NCI-H460 (cell line): ENCODE measurements at regions not wholly inside any gene's neighbourhood (a gene's known extent, or its start where the extent isn't known, plus 50 kb on each side); places are given as distances from the start of the nearest gene placed in this dataset.

Experiments used
- DNase-seq: peaks from one replicate; pipeline ENCODE4 v3.0.0-alpha.2; 2016; ENCODE audit warnings: low read depth; ENCODE audit errors: extremely low read depth

DNA sequence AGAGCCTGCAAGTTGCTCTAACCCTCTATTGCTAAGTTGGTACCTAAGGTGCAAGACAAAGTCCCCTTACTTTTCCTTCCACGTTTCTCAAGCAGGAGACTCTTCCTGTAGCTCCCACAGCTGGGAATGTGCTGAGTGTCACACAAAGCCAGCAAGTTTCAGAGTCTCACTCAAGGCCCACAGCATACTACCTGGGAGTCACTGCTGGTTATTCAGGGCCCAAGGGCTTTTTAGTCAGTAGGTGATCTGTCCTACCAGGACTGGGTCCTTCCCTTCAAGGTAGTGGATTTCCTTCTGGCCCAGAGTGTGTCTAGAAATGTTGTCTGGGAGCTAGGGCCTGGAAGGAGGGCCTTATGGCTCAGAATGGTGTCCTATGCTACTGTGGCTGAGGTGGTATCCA is 261.9 kb upstream of the CITED2 start:
- DNase-seq = no peak

DNA sequence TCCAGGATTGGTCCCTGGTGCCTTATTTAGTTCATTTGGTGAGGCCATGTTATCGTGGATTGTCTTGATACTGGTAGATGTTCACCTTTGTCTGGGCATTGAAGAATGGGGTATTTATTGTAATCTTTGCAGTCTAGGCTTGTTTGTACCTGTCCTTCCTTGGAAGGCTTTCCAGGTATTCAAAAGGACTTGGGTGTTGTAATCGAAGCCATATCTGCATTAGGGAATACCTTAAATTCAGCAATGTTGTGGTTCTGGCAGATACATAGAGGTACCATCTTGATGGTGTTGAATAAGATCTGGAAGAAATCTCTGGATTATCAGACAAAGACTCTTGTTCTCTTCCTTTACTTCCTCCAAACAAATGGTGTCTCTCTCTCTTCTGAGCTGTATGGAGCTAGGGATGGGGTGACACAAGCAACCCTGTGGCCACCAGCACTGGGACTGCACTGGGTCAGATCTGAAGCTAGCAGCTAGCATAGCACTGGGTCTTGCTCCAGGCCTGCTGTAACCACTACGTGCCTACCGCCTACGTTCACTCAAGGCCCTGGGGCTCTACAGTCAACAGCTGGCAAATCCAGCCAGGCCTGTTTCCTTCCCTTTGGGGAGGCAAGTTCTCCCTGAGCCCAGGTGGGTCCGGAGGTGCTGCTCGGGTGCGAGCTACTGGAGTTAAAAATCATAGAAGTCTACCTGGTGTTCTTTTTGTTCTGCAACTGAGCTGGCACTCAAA is 261.1 kb upstream of the CITED2 start:
- no peak for DNase-seq

DNA sequence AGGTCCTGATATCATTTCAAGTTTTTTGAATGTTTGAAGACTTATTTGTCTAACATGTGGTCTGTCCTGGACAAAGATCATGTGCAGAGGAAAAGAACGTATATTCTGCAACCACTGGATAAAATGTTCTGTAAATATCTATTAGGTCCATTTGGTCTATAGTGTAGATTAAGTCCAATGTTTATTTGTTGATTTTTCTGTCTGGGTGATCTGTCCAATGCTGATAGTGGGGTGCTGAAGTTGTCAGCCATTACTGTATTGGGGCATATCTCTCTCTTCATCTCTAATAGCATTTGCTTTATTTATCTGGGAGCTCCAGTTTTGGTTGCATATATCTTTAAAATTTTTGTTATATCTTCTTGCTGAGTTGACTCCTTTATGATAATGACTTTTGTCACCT is 258.4 kb upstream of the CITED2 start:
- no peak for DNase-seq

GRCh38 chr6:139628270-139628669 is 253.8 kb upstream of the CITED2 start:
- DNase-seq = no peak

DNA sequence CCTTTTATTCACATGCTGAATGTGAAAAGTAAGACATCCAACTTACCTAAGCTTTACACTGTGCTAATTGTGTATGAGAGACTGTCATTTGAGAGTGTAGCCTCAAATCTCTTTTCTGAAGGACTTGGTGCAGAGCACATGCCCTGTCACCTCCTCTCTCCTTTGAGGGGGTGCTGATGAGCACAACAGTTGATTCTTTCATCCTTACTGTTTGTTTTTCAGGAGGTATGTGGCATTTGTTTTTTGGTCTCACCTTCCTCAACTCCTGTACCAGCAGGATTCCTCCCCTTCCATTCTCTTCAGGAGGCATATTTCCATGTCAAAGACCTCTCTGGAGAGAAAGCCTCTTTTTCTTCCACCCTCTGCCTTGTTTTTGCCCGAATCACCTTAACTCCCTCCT is 252.6 kb upstream of the CITED2 start:
- DNase-seq = no peak

GRCh38 chr6:139625998-139626975 is 251.8 kb upstream of the CITED2 start:
- no peak for DNase-seq

GRCh38 chr6:139625081-139625939 is 250.9 kb upstream of the CITED2 start:
- DNase-seq = no peak

DNA sequence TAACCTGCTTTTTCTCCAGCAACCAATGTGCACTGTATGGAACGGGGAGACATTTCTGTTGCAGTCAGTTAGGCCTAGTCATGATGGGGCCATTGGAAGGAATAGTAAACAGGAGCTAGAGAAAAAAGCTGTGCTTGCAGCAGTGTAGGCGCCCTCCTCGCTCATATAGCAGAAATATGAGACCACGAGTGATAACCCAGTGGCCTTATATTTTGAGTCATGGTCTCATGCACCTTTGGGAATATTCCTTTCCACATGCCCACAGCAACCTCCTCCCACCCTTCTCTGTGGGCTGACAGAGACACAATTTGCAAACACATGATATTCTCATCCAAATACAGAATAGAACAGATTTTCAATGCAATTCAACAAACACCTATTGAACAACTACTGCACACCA is 248.9 kb upstream of the CITED2 start:
- no peak for DNase-seq

DNA sequence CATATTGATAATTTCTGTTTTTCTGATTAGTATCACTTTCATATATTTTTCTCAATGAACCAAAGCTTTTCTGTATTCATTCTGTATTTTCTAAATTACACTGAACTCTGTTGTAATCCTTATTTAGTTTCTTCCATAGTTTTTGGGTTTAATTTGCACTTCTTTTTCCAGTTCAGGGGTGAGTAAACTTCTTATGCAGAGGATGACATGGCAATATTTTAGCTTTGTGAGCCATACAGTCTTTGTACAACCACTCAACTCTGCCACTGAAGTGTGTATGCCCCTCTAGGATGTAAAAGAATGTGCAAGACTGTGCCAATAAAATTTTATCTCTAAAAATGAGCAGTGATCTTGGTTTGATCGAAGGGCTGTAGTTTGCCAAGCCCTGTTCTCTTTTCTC is 239.0 kb upstream of the CITED2 start:
- DNase-seq = no peak

DNA sequence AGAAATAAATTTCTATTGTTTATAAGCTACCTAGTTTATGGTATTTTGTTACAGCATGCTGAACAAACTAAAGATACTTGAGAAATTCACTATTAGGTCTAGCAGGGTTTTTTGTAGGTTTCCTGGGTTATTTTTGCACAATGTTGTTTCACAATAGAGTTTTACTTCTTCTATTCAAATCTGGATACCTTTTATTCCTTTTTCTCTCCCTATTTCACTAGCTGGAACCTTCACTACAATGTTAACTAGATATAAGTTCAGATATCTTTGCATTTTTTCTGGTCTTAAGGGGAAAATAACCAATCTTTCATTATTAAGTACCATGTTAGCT is 237.7 kb upstream of the CITED2 start:
- DNase-seq = no peak

DNA sequence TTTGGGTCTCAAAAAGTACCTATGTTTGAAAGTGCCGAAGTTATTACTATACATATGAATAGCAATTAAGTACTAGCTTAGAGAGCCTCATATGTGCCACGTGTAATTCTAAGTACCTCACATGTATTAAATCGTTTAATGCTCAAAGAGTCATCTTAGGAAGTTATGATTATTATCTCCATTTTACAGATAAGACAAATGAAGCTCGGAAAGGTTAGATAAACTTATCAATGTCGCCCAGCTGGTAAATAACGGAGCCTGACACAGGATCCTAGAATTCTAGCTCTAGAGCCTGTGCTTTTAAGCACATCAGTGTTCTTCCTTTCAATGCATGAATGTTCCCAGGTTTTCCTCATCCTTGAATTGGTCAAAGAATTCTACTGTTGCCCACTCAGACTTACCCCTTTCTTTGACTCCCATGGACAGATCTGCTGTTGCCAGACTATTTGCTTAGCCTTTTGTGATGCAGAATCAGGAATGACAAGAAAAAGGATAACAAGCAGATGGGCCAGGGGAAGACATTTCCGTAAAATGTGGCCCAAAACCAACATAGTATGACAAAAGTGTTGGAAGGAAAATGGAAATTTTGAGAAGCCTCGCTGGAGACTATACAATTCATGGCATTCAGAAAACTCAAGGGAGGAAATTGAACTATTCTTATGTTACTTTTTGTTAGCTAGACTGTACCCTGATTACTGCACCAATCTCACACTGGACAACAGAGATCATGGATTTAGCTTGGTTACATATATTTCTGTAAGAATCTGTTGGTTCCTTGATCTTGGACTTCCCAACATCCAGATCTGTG is 237.1 kb upstream of the CITED2 start:
- DNase-seq = no peak

DNA sequence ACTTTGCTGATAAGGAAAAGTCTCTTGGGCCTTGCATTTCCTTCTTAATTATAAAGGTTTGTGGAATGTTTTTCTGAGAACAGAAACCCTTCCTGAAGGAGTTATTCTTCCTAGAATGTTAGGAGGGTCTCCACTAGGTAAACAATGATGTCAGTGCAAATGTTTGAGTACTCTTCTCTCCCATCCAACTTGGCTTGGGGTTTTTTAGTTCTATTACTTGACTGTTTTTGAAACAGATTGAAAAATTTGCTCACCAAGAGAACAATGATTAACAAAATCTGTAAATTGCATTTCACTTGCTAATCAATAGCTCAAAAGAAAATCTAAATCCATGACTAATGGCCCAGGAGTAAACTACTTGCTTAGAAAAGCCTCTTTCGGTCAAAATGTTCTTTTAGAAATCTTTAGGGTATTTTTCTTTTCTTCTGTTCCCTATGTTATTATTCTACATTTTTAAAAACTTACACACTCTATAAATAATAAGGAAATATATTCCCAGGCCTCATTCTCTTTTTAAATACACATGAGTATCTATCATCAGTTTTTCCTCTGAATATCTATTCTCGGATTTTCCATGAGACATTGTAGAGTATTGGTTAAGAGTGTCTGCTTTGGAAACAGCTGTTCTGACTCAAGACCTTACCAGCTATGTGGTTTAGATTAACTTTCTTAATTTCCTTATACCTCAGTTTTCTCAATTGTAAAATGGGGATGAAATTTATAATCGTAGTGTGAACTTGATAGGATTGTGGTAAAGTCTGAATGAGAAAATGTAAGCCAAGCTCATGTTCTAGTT is 234.2 kb upstream of the CITED2 start:
- no peak for DNase-seq

DNA sequence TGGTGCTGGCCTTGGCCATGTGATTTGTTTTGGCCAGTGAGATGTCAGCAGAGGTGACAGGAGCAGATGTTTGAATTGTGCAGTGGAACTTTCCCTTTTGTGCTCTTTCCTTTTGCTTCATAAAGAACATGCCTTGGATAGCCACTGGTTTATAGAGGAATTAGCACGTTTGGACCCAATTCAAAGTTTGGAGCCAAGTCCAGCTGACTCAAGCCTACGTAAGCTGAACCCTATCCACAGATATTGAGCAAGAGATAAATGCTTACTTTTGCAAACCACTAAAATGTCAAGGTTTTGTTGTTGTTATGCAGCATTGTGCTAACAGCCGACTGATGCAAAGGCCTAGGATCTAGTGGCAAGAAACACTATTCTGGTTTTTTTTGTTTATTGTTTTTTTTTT is 230.9 kb upstream of the CITED2 start:
- no peak for DNase-seq

DNA sequence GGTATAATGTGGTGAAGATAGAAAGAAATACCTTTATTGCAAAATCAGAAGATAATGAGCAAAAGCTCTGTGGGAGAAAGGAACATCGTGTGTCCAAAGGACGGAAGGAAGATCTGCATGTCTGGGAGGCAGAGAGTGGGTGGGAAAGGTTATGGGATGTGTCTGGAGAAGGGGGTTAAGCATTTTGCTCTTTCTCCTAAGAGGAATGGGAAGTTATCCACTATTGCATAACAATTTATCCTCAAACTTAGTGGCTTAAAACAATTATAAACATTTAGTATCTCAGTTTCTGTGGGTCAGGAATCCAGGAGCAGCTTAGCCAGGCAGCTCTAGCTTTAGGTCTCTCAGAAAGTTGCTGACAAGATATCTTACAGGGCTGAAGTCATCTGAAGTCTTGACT is 229.1 kb upstream of the CITED2 start:
- DNase-seq = no peak

- DNase-seq = no peak
These were observed 228.1 kb upstream of the CITED2 start for GRCh38 chr6:139602577-139602976.

- no peak for DNase-seq
These were observed 226.5 kb upstream of the CITED2 start for GRCh38 chr6:139600919-139601475.

DNA sequence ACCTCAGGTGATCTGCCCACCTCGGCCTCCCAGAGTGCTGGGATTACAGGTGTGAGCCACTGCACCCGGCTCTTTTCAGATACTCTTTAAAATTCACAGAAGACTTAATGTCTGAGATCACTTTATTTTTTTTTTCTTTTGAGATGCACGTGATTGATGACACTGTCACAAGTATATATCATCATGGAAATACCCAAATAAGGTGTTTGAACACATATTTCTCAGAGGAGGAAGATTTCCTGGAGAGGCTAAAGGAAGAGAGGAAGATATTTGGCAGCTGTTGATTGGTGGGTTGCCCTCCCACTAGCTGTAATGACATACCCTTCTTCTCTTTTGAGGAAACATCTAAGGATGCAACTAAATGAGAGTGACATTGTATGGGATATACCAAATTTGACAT is 225.9 kb upstream of the CITED2 start:
- no peak for DNase-seq

DNA sequence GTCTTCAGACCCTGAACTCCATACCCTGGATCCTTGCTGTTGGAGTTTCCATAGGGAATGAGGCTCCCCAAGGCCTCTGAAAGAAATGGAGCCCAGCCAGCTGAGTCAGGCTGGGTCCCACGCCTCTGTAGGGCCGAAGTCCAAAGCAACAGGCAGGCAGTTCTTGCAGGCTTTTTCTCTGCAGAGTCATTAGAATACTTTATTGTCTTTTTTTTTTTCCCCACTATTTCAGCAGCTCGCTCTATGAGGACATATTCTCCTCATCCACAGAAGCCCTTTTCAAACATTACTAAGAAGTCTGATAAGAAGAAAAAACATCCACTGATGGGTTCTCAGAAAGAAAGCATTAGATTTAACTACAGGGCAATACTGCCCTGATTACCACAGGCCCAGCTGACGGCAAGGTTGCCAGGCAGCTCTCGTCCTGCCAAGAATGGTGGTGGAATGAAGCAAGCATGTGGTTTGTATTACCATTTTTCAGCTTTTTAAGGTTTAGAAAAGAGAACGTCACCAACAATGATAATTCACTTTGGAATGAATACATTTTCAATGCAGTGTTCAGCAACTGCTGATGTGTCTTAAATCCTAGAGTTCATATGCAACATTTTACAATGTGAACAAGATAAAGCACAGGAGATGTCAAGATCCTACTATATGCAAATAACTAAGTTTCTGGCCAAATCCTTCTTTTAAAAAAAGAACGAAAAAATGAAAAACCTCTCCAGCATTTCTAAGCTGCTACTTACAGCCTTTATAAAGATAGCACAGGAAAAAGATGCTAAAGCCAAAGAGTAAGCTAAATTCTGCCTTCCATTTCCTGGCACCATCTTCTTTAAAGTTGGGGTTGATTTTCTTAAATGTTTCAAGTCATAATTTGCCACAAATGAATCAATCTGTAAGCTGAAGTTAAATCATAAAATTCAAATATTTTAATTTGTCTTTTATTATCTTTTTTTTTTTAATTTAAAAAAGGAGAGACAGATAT is 223.6 kb upstream of the CITED2 start:
- no peak for DNase-seq
